ENCODE measurements at regions not wholly inside any gene's neighbourhood (a gene's known extent, or its start where the extent isn't known, plus 50 kb on each side); places are given as distances from the start of the nearest gene placed in this dataset.

- no peaks in the 10 kb centered on the region for H3K36me3 ChIP-seq (ENCODE audit: control insufficient read depth in 2 of 2, insufficient read depth in 1 of 2, low read length in 2 of 2)
- ChIA-PET POLR2A (no interaction called here), CTCF (no interaction called here)
- H3K27ac ChIP-seq (ENCODE audit: extremely low read depth, low read depth, low read length), result no peak overlapping the region
- H3K4me1 ChIP-seq (ENCODE audit: control insufficient read depth, insufficient read depth, low read length), result no peaks in the 10 kb centered on the region
- TF ChIP-seq ZSCAN16 (tag by site-specific recombination; IDR thresholded peaks at IDR 0.05), result no peak
- TF ChIP-seq ZNF521 (tag by site-specific recombination; IDR thresholded peaks at IDR 0.05), result no peak
- TF ChIP-seq ZNF600 (tag by site-specific recombination; IDR thresholded peaks at IDR 0.05), result no peak
- TF ChIP-seq ZNF433 (tag by site-specific recombination; IDR thresholded peaks at IDR 0.05; ENCODE audit: low read depth), result no peak
- TF ChIP-seq ZNF791 (tag by site-specific recombination; IDR thresholded peaks at IDR 0.05), result no peak
- TF ChIP-seq ZBTB8A (tag by site-specific recombination; IDR thresholded peaks at IDR 0.05), result no peak
- TF ChIP-seq ZNF777 (tag by site-specific recombination; IDR thresholded peaks at IDR 0.05; ENCODE audit: borderline replicate concordance), result no peak
- TF ChIP-seq ZSCAN23 (tag by site-specific recombination; IDR thresholded peaks at IDR 0.05), result no peak
- TF ChIP-seq ZNF391 (tag by site-specific recombination; IDR thresholded peaks at IDR 0.05; ENCODE audit: borderline replicate concordance, low read depth), result no peak
- TF ChIP-seq KLF1 (tag by site-specific recombination; IDR thresholded peaks at IDR 0.05), result no peak
- TF ChIP-seq SALL2 (tag by site-specific recombination; IDR thresholded peaks at IDR 0.05; ENCODE audit: borderline replicate concordance), result no peak
- no peak for TF ChIP-seq ZNF513 (tag by site-specific recombination; IDR thresholded peaks at IDR 0.05)
- no peak for TF ChIP-seq HOXD13 (CRISPR knock-in tag; IDR thresholded peaks at IDR 0.05; ENCODE audit: borderline replicate concordance)
- TF ChIP-seq ZBTB10 (tag by site-specific recombination; IDR thresholded peaks at IDR 0.05), result no peak
- no peak for TF ChIP-seq YY1 (tag by site-specific recombination; IDR thresholded peaks at IDR 0.05)
- TF ChIP-seq ZNF785 (tag by site-specific recombination; IDR thresholded peaks at IDR 0.05), result no peak
- TF ChIP-seq, protein P1, sequence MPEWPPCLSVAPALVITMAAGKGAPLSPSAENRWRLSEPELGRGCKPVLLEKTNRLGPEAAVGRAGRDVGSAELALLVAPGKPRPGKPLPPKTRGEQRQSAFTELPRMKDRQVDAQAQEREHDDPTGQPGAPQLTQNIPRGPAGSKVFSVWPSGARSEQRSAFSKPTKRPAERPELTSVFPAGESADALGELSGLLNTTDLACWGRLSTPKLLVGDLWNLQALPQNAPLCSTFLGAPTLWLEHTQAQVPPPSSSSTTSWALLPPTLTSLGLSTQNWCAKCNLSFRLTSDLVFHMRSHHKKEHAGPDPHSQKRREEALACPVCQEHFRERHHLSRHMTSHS (tag by site-specific recombination; IDR thresholded peaks at IDR 0.05), result no peak
- no peak for TF ChIP-seq ZXDB (tag by site-specific recombination; IDR thresholded peaks at IDR 0.05)
- H3K4me3 ChIP-seq (ENCODE audit: low read depth, low read length), result no peak overlapping the region
- H3K9me3 ChIP-seq (ENCODE audit: control insufficient read depth, insufficient read depth, low read depth, low read length), result no peaks in the 10 kb centered on the region
Observed at GRCh38 chr2:16061441-16062217, 121.3 kb downstream of the MYCN start.

GRCh38 chr2:16060936-16061338, 120.6 kb downstream of the MYCN start:
- CTCF ChIA-PET, result no interaction called here

More at GRCh38 chr2:16060936-16061338, 120.6 kb downstream of the MYCN start:
- no peaks in the 10 kb centered on the region for H3K9me3 ChIP-seq (ENCODE audit: control insufficient read depth, insufficient read depth, low read depth, low read length)
- no peaks in the 10 kb centered on the region for H3K4me1 ChIP-seq (ENCODE audit: control insufficient read depth, insufficient read depth, low read length)
- H3K27ac ChIP-seq (ENCODE audit: extremely low read depth, low read depth, low read length), result no peak overlapping the region
- POLR2A ChIA-PET, result no interaction called here
- TF ChIP-seq ZNF777 (tag by site-specific recombination; IDR thresholded peaks at IDR 0.05; ENCODE audit: borderline replicate concordance) (no peak), ZNF211 (tag by site-specific recombination; IDR thresholded peaks at IDR 0.05; ENCODE audit: low read depth) (no peak), ZNF138 (tag by site-specific recombination; IDR thresholded peaks at IDR 0.05; ENCODE audit: borderline replicate concordance) (no peak), ZNF555 (tag by site-specific recombination; conservative IDR thresholded peaks at IDR 0.05) (no peak), ZSCAN16 (tag by site-specific recombination; IDR thresholded peaks at IDR 0.05) (no peak), ZEB2 (tag by site-specific recombination; IDR thresholded peaks at IDR 0.05) (no peak), ZSCAN4 (tag by site-specific recombination; IDR thresholded peaks at IDR 0.05) (no peak)
- H3K4me3 ChIP-seq (ENCODE audit: low read depth, low read length), result no peak overlapping the region
- H3K36me3 ChIP-seq (ENCODE audit: control insufficient read depth in 2 of 2, insufficient read depth in 1 of 2, low read length in 2 of 2), result no peaks in the 10 kb centered on the region
